ENCODE measurements at regions not wholly inside any gene's neighbourhood (a gene's known extent, or its start where the extent isn't known, plus 50 kb on each side); places are given as distances from the start of the nearest gene placed in this dataset.

- TF ChIP-seq CTCF (IDR thresholded peaks at IDR 0.05) (no peak), POLR2A (IDR thresholded peaks at IDR 0.05) (no peak)
Observed at GRCh38 chr16:73106329-73107034, 58.6 kb upstream of the ZFHX3 start.

All from right lobe of liver (tissue), 4 donors.